HepG2 (cell line): ENCODE measurements at regions not wholly inside any gene's neighbourhood (a gene's known extent, or its start where the extent isn't known, plus 50 kb on each side); places are given as distances from the start of the nearest gene placed in this dataset.

Experiments
- AGO2 ChIP-seq: fragments of 200-400 bp; formaldehyde crosslinking; optimal IDR thresholded peaks from 2 replicates; pipeline ENCODE3; 2017; ENCODE audit warnings: mild to moderate bottlenecking, low read depth, low read length, moderate library complexity
- ATF2 ChIP-seq: sonication (generic); formaldehyde crosslinking; IDR thresholded peaks from 2 replicates; pipeline ENCODE4 v1.4.0; 2020; ENCODE audit warnings: missing genetic modification reagents
- CEBPZ ChIP-seq: IDR thresholded peaks from 2 replicates; pipeline ENCODE4 v1.6.1; 2012; ENCODE audit warnings: low read length, improper control_type of control experiment
- ELF3 ChIP-seq: IDR thresholded peaks from 2 replicates; pipeline ENCODE4 v1.6.1; 2016; ENCODE audit warnings: missing genetic modification reagents, missing compliant biosample characterization
- GABPB1 ChIP-seq: IDR thresholded peaks from 2 replicates; pipeline ENCODE4 v1.6.1; 2016; ENCODE audit warnings: mild to moderate bottlenecking, missing genetic modification reagents, moderate library complexity, missing compliant biosample characterization
- JUND ChIP-seq: sonication (generic); formaldehyde crosslinking; IDR thresholded peaks from 2 replicates; pipeline ENCODE4 v1.8.0; 2022; ENCODE audit warnings: mild to moderate bottlenecking, missing genetic modification reagents
- KDM5A ChIP-seq: fragments of 200-600 bp; sonication (generic); IDR thresholded peaks from 2 replicates; pipeline ENCODE4 v1.7.0; 2018; ENCODE audit warnings: antibody characterized with exemption, mild to moderate bottlenecking, low read length, borderline replicate concordance
- KLF13 ChIP-seq: sonication (generic); formaldehyde crosslinking; IDR thresholded peaks from 2 replicates; pipeline ENCODE4 v1.4.0; 2020; ENCODE audit warnings: mild to moderate bottlenecking, missing genetic modification reagents
- LRRFIP1 ChIP-seq: sonication (generic); formaldehyde crosslinking; conservative IDR thresholded peaks from 2 replicates; pipeline ENCODE4 v1.4.0; 2020; ENCODE audit warnings: missing genetic modification reagents
- MIXL1 ChIP-seq: IDR thresholded peaks from 2 replicates; pipeline ENCODE4 v1.6.1; 2016
- MTERF4 ChIP-seq: sonication (generic); formaldehyde crosslinking; IDR thresholded peaks from 2 replicates; pipeline ENCODE4 v1.8.0; 2023; ENCODE audit warnings: mild to moderate bottlenecking, missing genetic modification reagents
- MZF1 ChIP-seq: sonication (generic); formaldehyde crosslinking; IDR thresholded peaks from 2 replicates; pipeline ENCODE4 v1.8.1; 2023; ENCODE audit warnings: mild to moderate bottlenecking, missing genetic modification reagents, borderline replicate concordance
- NFYB ChIP-seq: sonication (generic); formaldehyde crosslinking; IDR thresholded peaks from 2 replicates; pipeline ENCODE4 v1.4.0; 2020; ENCODE audit warnings: missing genetic modification reagents
- NRL ChIP-seq: sonication (generic); formaldehyde crosslinking; IDR thresholded peaks from 2 replicates; pipeline ENCODE4 v1.5.0; 2020; ENCODE audit warnings: missing genetic modification reagents, mild to moderate bottlenecking, moderate library complexity, borderline replicate concordance
- SMAD1 ChIP-seq: sonication (generic); formaldehyde crosslinking; IDR thresholded peaks from 2 replicates; pipeline ENCODE4 v1.4.0; 2020; ENCODE audit warnings: missing genetic modification reagents, low read depth, mild to moderate bottlenecking, borderline replicate concordance
- SP1 ChIP-seq, 2 experiments: fragments of 450-650 bp in 1 of 2; sonication (generic) in 1 of 2; formaldehyde crosslinking in 1 of 2; IDR thresholded peaks; 2 replicates each; pipeline versions ENCODE4 v1.4.0 to v1.6.1; 2016 to 2020; ENCODE audit warnings: missing genetic modification reagents in 1 of 2
- SP140L ChIP-seq: sonication (generic); formaldehyde crosslinking; IDR thresholded peaks from 2 replicates; pipeline ENCODE4 v1.4.0; 2020; ENCODE audit warnings: missing genetic modification reagents, borderline replicate concordance
- ZNF282 ChIP-seq: fragments of 450-650 bp; IDR thresholded peaks from 2 replicates; pipeline ENCODE4 v1.6.1; 2018; ENCODE audit not compliant: partially characterized antibody
- ZNF337 ChIP-seq: sonication (generic); formaldehyde crosslinking; IDR thresholded peaks from 2 replicates; pipeline ENCODE4 v1.5.1; 2020; ENCODE audit warnings: missing genetic modification reagents, low read depth, mild to moderate bottlenecking, borderline replicate concordance
- ZNF543 ChIP-seq: sonication (generic); formaldehyde crosslinking; IDR thresholded peaks from 2 replicates; pipeline ENCODE4 v1.4.0; 2020; ENCODE audit warnings: mild to moderate bottlenecking, missing genetic modification reagents
- ZNF598 ChIP-seq: sonication (generic); formaldehyde crosslinking; IDR thresholded peaks from 2 replicates; pipeline ENCODE4 v1.5.1; 2020; ENCODE audit warnings: mild to moderate bottlenecking, missing genetic modification reagents, borderline replicate concordance
- ZNF674 ChIP-seq: sonication (generic); formaldehyde crosslinking; IDR thresholded peaks from 2 replicates; pipeline ENCODE4 v1.5.0; 2020; ENCODE audit warnings: low read depth, mild to moderate bottlenecking, missing genetic modification reagents
- ZNF792 ChIP-seq: IDR thresholded peaks from 2 replicates; pipeline ENCODE4 v1.6.1; 2016
- ZNF816 ChIP-seq: sonication (generic); formaldehyde crosslinking; IDR thresholded peaks from 2 replicates; pipeline ENCODE4 v1.8.0; 2022; ENCODE audit warnings: missing genetic modification reagents, mild to moderate bottlenecking, borderline replicate concordance

- TF ChIP-seq CEBPZ (no peak), SP140L (no peak), NFYB (no peak), AGO2 (no peak), LRRFIP1 (CRISPR knock-in tag) (no peak), SP1 (IDR thresholded peaks at IDR 0.05) (no peak), SP1 (CRISPR knock-in tag; IDR thresholded peaks at IDR 0.05) (no peak), MZF1 (CRISPR knock-in tag) (no peak), ZNF282 (no peak), ZNF792 (CRISPR knock-in tag) (0 out of 2 replicates have a peak, but pooled peaks have one; percentile 24), ZNF598 (no peak), ATF2 (CRISPR knock-in tag) (0 out of 2 replicates have a peak, but pooled peaks have one; percentile 25), SMAD1 (CRISPR knock-in tag) (no peak), GABPB1 (CRISPR knock-in tag) (no peak), ZNF816 (CRISPR knock-in tag) (no peak), JUND (CRISPR knock-in tag) (peak; percentile 91), MTERF4 (CRISPR knock-in tag) (no peak), KLF13 (CRISPR knock-in tag) (no peak), MIXL1 (no peak), NRL (CRISPR knock-in tag) (no peak), KDM5A (no peak), ZNF337 (no peak), ZNF543 (CRISPR knock-in tag) (no peak), ELF3 (peak; percentile 84), ZNF674 (CRISPR knock-in tag) (no peak)
These were observed 479.3 kb upstream of the NXPH2 start (continued) for GRCh38 chr2:139259422-139260051.
